Kidney epithelial cell (primary cell): ENCODE measurements at regions not wholly inside any gene's neighbourhood (a gene's known extent, or its start where the extent isn't known, plus 50 kb on each side); places are given as distances from the start of the nearest gene placed in this dataset.

Source experiments
- DNase-seq: peaks from one replicate; pipeline ENCODE4 v3.0.0-alpha.2; 2010; ENCODE audit warnings: low read depth
- H3K27me3 ChIP-seq: 2 replicates; pipeline ENCODE4 v1.6.0; 2011; ENCODE audit warnings: low read length; ENCODE audit not compliant: control insufficient read depth, insufficient read depth
- H3K36me3 ChIP-seq: 2 replicates; pipeline ENCODE4 v1.5.1; 2011; ENCODE audit warnings: low read length; ENCODE audit not compliant: control insufficient read depth, insufficient read depth
- H3K4me3 ChIP-seq: 2 replicates; pipeline ENCODE4 v1.5.1; 2011; ENCODE audit warnings: low read depth, mild to moderate bottlenecking, control low read depth, low read length
- TF ChIP-seq, protein P1 (sequence below): IDR thresholded peaks from 2 replicates; pipeline ENCODE4 v1.5.1; 2011; ENCODE audit warnings: mild to moderate bottlenecking, moderate library complexity, low read length, control low read depth, inconsistent platforms; ENCODE audit not compliant: insufficient read depth, poor library complexity, severe bottlenecking

DNA sequence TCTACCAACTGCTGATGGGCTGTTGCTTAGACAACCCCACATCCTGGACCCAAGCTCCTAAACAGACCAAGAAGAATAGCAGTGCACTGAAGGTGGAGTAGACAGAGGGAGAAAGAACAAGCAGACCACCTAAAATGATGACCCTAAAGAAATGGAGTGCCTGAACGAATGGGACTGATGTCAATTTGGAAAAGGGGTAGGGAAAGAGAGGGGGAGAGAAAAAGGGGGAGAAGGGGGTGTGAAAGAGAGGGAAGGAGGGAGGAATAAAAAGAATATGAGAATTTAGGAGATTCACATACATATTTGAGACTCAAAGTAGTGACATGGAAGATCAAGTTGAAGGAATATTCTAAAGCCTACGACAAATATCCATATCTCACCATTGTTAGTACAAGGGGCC, 144.4 kb upstream of the DUSP10 start:
- Histone ChIP-seq H3K36me3 (no peaks in the 10 kb centered on the region), H3K4me3 (no peak overlapping the region), H3K27me3 (no peaks in the 10 kb centered on the region)
- no peak for DNase-seq
- TF ChIP-seq, protein P1, sequence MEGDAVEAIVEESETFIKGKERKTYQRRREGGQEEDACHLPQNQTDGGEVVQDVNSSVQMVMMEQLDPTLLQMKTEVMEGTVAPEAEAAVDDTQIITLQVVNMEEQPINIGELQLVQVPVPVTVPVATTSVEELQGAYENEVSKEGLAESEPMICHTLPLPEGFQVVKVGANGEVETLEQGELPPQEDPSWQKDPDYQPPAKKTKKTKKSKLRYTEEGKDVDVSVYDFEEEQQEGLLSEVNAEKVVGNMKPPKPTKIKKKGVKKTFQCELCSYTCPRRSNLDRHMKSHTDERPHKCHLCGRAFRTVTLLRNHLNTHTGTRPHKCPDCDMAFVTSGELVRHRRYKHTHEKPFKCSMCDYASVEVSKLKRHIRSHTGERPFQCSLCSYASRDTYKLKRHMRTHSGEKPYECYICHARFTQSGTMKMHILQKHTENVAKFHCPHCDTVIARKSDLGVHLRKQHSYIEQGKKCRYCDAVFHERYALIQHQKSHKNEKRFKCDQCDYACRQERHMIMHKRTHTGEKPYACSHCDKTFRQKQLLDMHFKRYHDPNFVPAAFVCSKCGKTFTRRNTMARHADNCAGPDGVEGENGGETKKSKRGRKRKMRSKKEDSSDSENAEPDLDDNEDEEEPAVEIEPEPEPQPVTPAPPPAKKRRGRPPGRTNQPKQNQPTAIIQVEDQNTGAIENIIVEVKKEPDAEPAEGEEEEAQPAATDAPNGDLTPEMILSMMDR: no peak

DNA sequence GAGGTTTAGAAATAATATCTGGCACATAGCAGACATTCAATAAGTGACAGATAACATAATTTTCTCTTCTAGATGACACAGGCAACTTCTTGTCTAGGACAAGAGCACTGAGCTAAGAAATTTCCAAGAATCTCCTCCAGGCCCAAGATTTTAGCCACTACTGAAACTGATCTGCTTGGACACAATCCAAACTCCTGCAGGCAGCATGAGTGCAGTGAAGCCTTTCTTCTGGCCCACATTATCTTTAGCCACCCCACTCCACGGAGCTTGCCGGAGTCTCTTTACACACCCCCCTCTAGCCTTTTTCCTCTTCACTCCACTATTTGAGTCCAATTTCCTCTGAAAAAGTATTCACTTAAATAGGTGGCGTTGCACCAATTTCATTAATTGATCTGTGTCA, 142.9 kb upstream of the DUSP10 start:
- TF ChIP-seq, protein P1: no peak
- Histone ChIP-seq H3K27me3 (no peaks in the 10 kb centered on the region), H3K36me3 (no peaks in the 10 kb centered on the region), H3K4me3 (no peak overlapping the region)
- no peak for DNase-seq

DNA sequence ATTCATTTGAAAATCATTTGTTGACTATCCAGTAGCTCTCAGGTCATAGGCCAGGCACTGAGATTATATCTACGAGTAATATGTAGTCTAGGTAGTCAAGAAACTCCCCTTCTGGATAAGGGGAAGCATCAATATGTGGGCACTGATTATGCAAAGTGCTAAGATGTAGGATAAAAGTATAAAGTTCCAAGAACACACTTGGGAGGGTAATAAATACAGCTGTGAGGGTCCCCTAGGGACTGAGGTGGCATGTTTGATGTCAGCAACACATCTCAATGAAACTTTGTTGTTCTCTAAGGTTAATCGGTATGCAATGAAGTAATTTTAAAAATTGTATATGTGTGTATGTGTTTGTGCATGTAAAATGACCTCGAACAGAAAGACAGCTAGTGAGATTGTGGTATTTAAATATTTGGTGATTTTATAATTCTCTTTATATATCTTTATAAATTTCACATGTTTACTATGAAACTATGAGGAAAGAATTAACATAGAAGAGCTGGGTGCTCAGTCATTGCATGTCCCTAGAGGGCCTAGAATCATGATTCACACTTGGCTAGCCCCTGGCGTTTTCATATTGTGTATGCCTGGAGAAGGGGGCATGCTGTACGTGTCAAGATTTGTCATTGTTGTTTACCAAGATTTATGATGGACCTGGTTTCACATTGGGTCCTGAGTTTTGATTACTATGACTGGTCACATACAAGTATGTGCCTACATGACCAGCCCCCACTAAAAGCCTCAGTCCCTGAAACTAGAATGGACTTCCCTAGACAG, 140.1 kb upstream of the DUSP10 start:
- Histone ChIP-seq H3K4me3 (no peak overlapping the region), H3K36me3 (no peaks in the 10 kb centered on the region), H3K27me3 (no peaks in the 10 kb centered on the region)
- DNase-seq: no peak
- TF ChIP-seq, protein P1: no peak

DNA sequence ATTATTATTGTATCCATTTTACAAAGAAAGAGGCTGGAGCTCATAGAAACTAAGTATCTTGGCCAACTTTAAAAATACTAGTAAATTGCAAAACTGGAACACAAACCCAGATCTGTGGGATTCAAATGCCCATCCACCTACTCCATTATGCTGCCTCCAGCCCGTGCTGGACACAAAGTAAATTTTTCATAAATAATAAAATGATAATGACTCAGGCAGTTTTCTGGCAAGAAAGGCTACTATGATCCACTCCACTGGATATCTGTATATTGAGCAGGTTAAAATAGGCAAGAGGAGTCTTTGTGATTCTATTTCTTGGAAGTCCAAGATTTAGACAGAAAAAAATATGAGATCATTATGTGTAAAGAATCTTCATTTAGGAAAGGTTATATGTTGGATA, 138.3 kb upstream of the DUSP10 start:
- TF ChIP-seq, protein P1: no peak
- Histone ChIP-seq H3K27me3 (no peaks in the 10 kb centered on the region), H3K4me3 (no peak overlapping the region), H3K36me3 (no peaks in the 10 kb centered on the region)
- no peak for DNase-seq

DNA sequence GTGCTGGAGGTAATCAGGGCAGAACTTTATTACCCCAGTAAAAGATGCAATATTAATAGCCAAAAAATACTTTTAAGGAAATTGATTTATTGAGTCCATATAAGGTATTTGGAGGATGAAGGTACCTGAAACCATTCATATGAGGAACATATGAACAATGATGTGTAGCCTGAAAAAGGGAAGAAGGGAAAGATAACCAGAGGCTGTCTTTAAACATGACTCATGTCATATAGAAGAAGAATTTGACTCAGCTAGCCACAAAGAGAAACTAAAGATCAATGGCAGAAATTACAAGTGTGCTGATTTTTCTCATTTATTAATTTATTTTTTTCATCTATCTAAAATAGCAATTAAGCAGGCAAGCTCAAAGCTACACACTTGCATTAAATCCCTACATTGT, 136.2 kb upstream of the DUSP10 start:
- DNase-seq: no peak
- H3K36me3 ChIP-seq: no peaks in the 10 kb centered on the region
- no peak overlapping the region for H3K4me3 ChIP-seq
- TF ChIP-seq, protein P1: no peak
- no peaks in the 10 kb centered on the region for H3K27me3 ChIP-seq

DNA sequence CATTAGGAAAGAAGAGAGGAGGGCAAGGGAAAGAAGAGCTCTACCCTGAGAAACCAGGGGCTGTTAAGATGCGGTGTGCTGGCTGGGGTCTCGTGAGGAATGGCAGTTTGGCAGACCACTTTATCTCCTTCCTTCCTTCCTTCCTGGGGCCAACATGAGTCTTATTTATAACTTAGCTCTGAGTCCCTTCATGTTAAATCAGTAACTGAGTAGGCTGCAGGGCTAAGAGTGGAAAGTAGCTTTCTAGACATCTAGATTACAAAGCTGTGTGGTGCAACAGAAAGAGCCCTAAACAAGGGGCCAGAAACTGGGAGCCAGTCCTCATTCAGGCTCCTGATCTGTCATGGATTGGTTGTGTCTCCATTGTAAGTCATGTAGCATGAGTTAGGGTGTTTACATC, 135.4 kb upstream of the DUSP10 start:
- Histone ChIP-seq H3K27me3 (no peaks in the 10 kb centered on the region), H3K36me3 (no peaks in the 10 kb centered on the region), H3K4me3 (no peak overlapping the region)
- TF ChIP-seq, protein P1: no peak
- DNase-seq: no peak
